Neutrophil (primary cell): ENCODE measurements at regions not wholly inside any gene's neighbourhood (a gene's known extent, or its start where the extent isn't known, plus 50 kb on each side); places are given as distances from the start of the nearest gene placed in this dataset.

Experiments used
- H3K27ac ChIP-seq: fragments of 200-600 bp; sonication (generic); 2 replicates; pipeline ENCODE4 v1.5.1; 2016; ENCODE audit warnings: mild to moderate bottlenecking, moderate library complexity
- H3K27me3 ChIP-seq: fragments of 200-600 bp; sonication (generic); 2 replicates; pipeline ENCODE4 v1.6.0; 2016; ENCODE audit warnings: mild to moderate bottlenecking
- H3K36me3 ChIP-seq: fragments of 200-600 bp; sonication (generic); 2 replicates; pipeline ENCODE4 v1.5.1; 2017
- H3K4me1 ChIP-seq, 2 experiments: fragments of 200-600 bp in 1 of 2; sonication (generic) in 1 of 2; 1 replicate in 1 of 2; 2 replicates in 1 of 2; pipeline versions ENCODE4 v1.5.1 to v1.6.1; 2013 to 2016; ENCODE audit warnings: low read depth in 1 of 2, low read length in 1 of 2, mild to moderate bottlenecking in 1 of 2, moderate library complexity in 1 of 2; ENCODE audit not compliant: control insufficient read depth in 1 of 2, insufficient read depth in 1 of 2
- H3K4me3 ChIP-seq, 2 experiments: fragments of 200-600 bp in 1 of 2; sonication (generic) in 1 of 2; 1 replicate in 1 of 2; 2 replicates in 1 of 2; pipeline ENCODE4 v1.5.1; 2013 to 2016; ENCODE audit warnings: low read depth in 1 of 2, low read length in 1 of 2, mild to moderate bottlenecking in 1 of 2, moderate library complexity in 1 of 2
- H3K9me3 ChIP-seq: fragments of 200-600 bp; sonication (generic); 2 replicates; pipeline ENCODE4 v1.5.1; 2016
- TF ChIP-seq, protein P1 (sequence below): fragments of 200-600 bp; sonication (generic); IDR thresholded peaks from 2 replicates; pipeline ENCODE4 v1.5.1; 2016; ENCODE audit warnings: antibody characterized with exemption

DNA sequence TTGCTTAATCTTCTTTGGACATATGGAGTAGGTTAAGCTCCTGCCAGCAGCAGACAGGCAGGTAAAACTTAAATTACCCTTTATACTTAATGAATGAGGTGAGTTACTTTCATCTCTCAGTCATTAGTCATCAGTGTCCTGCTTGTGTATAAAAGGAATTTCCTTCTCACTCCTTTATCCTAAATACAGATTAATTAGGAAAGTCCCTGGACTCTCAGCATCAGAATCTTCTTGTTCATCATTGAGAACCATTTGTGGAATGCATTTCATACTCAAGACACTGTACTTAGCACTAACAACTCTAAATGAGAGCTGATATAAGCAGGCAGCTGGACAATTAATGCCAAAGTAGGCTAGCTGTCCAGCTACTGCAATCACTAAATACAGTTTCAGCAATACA, 630.4 kb downstream of the METTL15 start:
- H3K9me3 ChIP-seq = no peaks in the 10 kb centered on the region
- no peaks in the 10 kb centered on the region for H3K27me3 ChIP-seq
- H3K36me3 ChIP-seq = no peaks in the 10 kb centered on the region
- no peaks in the 10 kb centered on the region for H3K4me1 ChIP-seq
- TF ChIP-seq, protein P1, sequence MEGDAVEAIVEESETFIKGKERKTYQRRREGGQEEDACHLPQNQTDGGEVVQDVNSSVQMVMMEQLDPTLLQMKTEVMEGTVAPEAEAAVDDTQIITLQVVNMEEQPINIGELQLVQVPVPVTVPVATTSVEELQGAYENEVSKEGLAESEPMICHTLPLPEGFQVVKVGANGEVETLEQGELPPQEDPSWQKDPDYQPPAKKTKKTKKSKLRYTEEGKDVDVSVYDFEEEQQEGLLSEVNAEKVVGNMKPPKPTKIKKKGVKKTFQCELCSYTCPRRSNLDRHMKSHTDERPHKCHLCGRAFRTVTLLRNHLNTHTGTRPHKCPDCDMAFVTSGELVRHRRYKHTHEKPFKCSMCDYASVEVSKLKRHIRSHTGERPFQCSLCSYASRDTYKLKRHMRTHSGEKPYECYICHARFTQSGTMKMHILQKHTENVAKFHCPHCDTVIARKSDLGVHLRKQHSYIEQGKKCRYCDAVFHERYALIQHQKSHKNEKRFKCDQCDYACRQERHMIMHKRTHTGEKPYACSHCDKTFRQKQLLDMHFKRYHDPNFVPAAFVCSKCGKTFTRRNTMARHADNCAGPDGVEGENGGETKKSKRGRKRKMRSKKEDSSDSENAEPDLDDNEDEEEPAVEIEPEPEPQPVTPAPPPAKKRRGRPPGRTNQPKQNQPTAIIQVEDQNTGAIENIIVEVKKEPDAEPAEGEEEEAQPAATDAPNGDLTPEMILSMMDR = no peak
- no peak overlapping the region for H3K4me3 ChIP-seq
- H3K27ac ChIP-seq = no peak overlapping the region

DNA sequence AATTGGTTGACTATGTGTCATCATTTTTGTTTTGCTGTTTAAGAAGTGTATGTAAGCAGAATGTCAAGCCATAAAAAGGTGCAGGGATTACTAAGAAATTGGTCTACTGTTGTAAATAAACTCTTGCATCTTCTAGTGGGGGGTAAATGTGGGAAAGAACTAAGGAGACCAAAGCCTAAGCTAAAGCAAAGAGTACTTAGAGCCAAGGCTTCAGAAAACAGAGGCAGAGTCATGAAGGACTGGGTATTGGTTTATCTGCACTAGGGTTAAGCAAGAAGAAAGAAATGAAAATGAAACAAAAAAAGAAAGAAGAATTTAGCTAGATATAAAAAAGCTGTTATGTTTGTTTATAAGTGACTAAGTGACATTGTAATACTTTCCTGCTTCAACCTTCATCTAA, 628.1 kb downstream of the METTL15 start:
- TF ChIP-seq, protein P1 = no peak
- Histone ChIP-seq H3K4me3 (no peak overlapping the region), H3K27ac (no peak overlapping the region), H3K9me3 (no peaks in the 10 kb centered on the region), H3K27me3 (no peaks in the 10 kb centered on the region), H3K4me1 (no peaks in the 10 kb centered on the region), H3K36me3 (no peaks in the 10 kb centered on the region)

DNA sequence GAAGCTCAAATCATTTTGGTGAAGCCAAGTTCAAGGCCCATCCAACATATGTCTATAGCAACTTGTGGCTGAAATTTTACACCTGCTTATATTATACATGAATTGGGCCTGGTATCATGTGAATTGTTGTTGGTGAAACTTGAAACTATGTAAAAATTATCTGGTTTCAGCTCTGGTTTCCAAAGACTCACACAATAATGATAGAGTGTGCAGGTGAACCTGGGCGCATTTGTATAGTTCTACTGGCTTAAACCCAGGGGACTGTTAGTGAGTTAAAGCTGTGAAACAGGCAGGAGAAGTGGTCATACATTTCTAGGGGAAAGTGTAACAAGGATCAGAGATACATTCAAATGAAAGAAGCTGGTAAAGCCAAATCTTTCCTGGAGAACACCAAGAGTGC, 627.3 kb downstream of the METTL15 start:
- no peaks in the 10 kb centered on the region for H3K36me3 ChIP-seq
- no peaks in the 10 kb centered on the region for H3K9me3 ChIP-seq
- TF ChIP-seq, protein P1 = no peak
- no peaks in the 10 kb centered on the region for H3K4me1 ChIP-seq
- H3K27ac ChIP-seq = no peak overlapping the region
- H3K27me3 ChIP-seq = no peaks in the 10 kb centered on the region
- no peak overlapping the region for H3K4me3 ChIP-seq

DNA sequence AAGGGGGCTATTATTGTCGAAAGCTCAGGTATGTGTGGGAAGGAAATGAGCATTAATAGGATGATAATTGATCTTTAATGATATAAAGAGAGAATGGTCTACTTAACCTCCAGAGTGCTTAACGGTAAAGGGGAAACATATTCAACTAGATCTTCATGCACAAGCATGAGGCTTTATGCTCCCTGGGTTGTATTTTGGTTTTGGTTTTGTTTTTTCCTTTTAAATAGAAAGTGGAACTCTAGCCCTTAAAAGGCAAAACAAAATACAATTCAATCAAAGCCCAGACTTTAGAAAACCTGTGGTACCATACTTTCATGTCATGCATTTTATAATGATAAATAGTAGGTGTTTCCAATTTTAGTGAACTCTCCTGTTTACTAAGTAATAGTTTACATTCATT, 622.7 kb downstream of the METTL15 start:
- no peaks in the 10 kb centered on the region for H3K9me3 ChIP-seq
- TF ChIP-seq, protein P1 = no peak
- no peak overlapping the region for H3K4me3 ChIP-seq
- H3K27me3 ChIP-seq = no peaks in the 10 kb centered on the region
- H3K36me3 ChIP-seq = no peaks in the 10 kb centered on the region
- no peak overlapping the region for H3K27ac ChIP-seq
- no peaks in the 10 kb centered on the region for H3K4me1 ChIP-seq

DNA sequence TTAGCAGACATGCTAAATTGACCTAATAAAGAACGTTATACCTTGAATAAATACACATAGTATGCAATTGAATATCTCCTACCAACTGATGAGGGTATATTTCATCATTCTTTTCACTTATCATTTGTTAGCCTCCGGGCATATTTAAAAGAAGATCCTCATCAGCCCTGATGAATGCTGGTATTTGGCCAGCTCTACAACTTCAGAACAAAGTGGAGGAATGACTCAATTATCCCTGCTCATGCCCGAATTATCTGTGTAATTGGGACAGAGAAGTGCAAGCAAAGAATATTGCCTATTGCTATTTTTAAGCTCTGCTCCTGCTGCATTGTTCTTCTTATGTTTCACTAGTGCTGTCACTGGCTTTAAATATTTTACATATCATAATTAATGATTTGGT, 622.1 kb downstream of the METTL15 start:
- Histone ChIP-seq H3K36me3 (no peaks in the 10 kb centered on the region), H3K27ac (no peak overlapping the region), H3K27me3 (no peaks in the 10 kb centered on the region), H3K4me3 (no peak overlapping the region), H3K4me1 (no peaks in the 10 kb centered on the region), H3K9me3 (no peaks in the 10 kb centered on the region)
- TF ChIP-seq, protein P1 = no peak

DNA sequence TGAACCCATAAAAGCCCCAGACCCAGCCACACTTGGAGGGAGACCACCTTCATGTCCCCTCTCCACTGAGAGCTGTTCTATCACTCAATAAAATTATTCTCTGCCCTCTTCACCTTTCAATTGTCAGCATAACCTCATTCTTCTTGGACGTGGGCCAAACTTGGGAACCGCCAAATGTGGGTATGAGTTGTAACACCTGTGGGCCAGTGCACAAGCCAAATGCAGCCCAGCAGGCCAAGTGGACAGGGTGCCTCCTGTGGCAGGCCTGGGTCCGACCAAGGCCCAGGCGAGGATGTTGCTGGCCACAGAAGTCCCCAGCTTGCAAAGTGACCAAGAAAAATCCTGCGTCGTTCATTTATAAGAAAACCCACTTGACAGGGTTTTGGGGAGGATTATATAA, 621.2 kb downstream of the METTL15 start:
- H3K4me3 ChIP-seq = no peak overlapping the region
- H3K27ac ChIP-seq = no peak overlapping the region
- no peaks in the 10 kb centered on the region for H3K36me3 ChIP-seq
- H3K9me3 ChIP-seq = no peaks in the 10 kb centered on the region
- no peaks in the 10 kb centered on the region for H3K4me1 ChIP-seq
- no peaks in the 10 kb centered on the region for H3K27me3 ChIP-seq
- TF ChIP-seq, protein P1 = no peak
